Erythroblast (primary cell): ENCODE measurements at regions not wholly inside any gene's neighbourhood (a gene's known extent, or its start where the extent isn't known, plus 50 kb on each side); places are given as distances from the start of the nearest gene placed in this dataset.

Experiments
- GATA1 ChIP-seq: IDR thresholded peaks from 2 replicates; pipeline ENCODE4 v1.6.1; 2011; ENCODE audit warnings: low read depth, mild to moderate bottlenecking, control low read depth, low read length, moderate library complexity
- POLR2A ChIP-seq: IDR thresholded peaks from 2 replicates; pipeline ENCODE4 v1.6.1; 2011; ENCODE audit warnings: mild to moderate bottlenecking, low read length

GRCh38 chr1:22236900-22237299 lies 94.0 kb upstream of the WNT4 start:
- no peak for TF ChIP-seq POLR2A
- TF ChIP-seq GATA1: no peak
